ENCODE measurements at regions not wholly inside any gene's neighbourhood (a gene's known extent, or its start where the extent isn't known, plus 50 kb on each side); places are given as distances from the start of the nearest gene placed in this dataset.

GRCh38 chr10:4017336-4017735 lies 232.3 kb upstream of the KLF6 start:
- TF ChIP-seq POLR2A (IDR thresholded peaks at IDR 0.05; ENCODE audit: low read depth, low read length): no peak
- no peak for TF ChIP-seq POLR2AphosphoS5 (IDR thresholded peaks at IDR 0.05; ENCODE audit: low read depth, low read length)
- no peak for TF ChIP-seq POU2F2 (IDR thresholded peaks at IDR 0.05; ENCODE audit: low read depth, low read length)
- TF ChIP-seq TAF1 (IDR thresholded peaks at IDR 0.05; ENCODE audit: low read depth, low read length): no peak
